ENCODE measurements at regions not wholly inside any gene's neighbourhood (a gene's known extent, or its start where the extent isn't known, plus 50 kb on each side); places are given as distances from the start of the nearest gene placed in this dataset.

- TF ChIP-seq, protein P1, sequence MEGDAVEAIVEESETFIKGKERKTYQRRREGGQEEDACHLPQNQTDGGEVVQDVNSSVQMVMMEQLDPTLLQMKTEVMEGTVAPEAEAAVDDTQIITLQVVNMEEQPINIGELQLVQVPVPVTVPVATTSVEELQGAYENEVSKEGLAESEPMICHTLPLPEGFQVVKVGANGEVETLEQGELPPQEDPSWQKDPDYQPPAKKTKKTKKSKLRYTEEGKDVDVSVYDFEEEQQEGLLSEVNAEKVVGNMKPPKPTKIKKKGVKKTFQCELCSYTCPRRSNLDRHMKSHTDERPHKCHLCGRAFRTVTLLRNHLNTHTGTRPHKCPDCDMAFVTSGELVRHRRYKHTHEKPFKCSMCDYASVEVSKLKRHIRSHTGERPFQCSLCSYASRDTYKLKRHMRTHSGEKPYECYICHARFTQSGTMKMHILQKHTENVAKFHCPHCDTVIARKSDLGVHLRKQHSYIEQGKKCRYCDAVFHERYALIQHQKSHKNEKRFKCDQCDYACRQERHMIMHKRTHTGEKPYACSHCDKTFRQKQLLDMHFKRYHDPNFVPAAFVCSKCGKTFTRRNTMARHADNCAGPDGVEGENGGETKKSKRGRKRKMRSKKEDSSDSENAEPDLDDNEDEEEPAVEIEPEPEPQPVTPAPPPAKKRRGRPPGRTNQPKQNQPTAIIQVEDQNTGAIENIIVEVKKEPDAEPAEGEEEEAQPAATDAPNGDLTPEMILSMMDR (IDR thresholded peaks at IDR 0.05): no peak
- TF ChIP-seq POLR2A (IDR thresholded peaks at IDR 0.05): no peak
Observed at GRCh38 chr13:20351281-20352022, 119.3 kb upstream of the GJB6 start.

Data from Peyer's patch (tissue), 4 donors.